HG03432 (cell line): ENCODE measurements at regions not wholly inside any gene's neighbourhood (a gene's known extent, or its start where the extent isn't known, plus 50 kb on each side); places are given as distances from the start of the nearest gene placed in this dataset.

Experiments
- ATAC-seq: cut with Tn5 transposase; IDR thresholded peaks from one replicate; pipeline ENCODE4 v1.9.1; 2021; ENCODE audit warnings: mild to moderate bottlenecking, moderate library complexity; ENCODE audit not compliant: unreplicated experiment

GRCh38 chr4:175871774-175872405, 59.8 kb upstream of the GPM6A start:
- ATAC-seq: no peak

DNA sequence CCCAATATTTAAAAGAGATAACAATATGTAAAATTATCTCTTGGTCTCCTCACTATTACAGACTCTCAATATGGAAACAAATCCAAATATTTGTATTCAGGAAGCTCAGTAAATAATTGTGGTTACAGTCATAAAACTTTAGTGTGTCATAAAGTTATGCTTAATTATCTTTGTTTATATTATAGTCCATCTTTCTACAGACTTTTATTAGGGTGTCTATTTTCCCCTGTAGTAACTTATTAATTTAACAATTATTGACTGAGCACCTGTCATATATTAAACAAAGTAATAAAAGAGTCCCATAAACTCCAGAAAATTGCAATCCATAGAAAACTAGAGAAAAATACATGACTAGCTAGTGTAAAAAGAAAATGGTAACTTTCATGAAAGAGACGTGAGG, 61.6 kb upstream of the GPM6A start:
- ATAC-seq: no peak

GRCh38 chr4:175874306-175874705, 62.2 kb upstream of the GPM6A start:
- no peak for ATAC-seq

- ATAC-seq: no peak
These were observed 64.1 kb upstream of the GPM6A start for GRCh38 chr4:175875993-175876771.

DNA sequence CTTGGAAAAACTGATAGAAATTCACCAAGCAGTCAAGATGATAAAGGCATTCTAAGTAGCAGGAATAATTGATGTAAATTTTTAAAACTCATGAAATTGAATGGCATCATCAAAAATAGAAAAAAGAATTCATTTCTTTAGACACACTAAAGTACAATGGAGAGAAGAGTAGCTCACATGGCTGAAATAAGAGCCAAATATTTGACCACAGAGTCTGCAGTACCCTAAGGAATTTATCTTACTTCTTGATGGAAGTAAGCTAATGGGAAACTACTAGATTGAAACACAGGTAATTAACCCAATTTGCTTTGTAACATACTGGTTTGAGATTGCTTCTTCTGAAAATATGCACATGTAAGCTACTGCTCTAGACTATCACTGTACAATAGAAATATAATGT, 70.8 kb upstream of the GPM6A start:
- no peak for ATAC-seq

DNA sequence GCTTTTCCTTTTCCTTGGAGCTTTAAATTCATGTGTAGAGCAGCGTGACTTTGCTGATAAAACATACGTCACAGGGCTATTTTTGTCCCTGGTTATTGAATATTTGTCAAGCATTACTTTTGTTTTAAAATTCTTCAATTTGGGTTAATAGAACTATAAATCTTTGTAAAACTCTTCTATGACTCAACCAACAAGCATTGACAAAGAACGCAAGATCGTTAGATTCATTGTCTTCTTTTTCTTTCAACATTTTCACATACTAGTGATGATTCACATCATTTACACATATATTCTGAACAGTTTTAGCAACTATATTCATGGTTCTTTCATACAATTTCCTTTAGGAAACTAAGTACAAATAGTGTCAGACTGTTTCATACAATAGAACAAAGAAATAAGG, 72.0 kb upstream of the GPM6A start:
- no peak for ATAC-seq

DNA sequence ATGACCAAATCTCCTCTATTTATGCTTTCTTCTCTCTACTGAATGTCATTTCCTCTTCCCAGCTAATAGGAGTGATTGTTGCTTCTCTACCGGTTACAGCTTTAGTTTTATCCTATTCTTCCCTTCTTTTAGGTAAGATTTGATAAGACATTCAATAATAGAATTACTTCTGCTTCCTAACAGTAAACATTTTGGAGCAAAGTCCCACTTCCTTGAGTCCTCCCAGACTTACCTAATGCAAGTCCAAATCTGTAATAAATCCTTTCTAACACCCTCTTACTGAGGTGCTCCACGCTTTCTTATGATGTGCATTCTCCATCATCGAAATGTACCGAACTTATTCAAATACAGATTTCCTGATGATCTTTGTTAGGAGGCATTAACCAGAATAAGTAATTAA, 79.2 kb upstream of the GPM6A start:
- ATAC-seq: no peak

DNA sequence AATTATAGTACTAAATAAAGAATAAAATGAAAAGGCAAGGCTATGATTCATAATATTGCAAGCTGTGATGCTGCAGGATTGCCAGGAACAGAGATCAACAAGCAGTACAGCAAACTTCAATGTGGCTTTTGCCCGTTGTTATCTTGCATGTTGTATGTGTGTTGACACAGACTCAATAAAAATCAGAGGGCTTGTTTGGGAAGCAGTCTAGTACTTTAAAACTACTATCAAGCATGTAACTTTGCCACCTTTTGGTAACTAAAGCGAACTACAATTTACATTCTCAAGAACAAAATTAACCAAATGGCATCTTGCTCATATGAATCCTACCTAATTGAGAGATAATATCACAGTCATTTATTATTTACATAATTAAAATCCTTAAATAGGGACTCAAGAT, 79.8 kb upstream of the GPM6A start:
- ATAC-seq: peak; percentile 59

- ATAC-seq: no peak
These were observed 93.9 kb upstream of the GPM6A start for GRCh38 chr4:175905925-175906324.

GRCh38 chr4:175906384-175906783, 94.3 kb upstream of the GPM6A start:
- no peak for ATAC-seq

GRCh38 chr4:175910700-175911099, 98.6 kb upstream of the GPM6A start:
- ATAC-seq: no peak

DNA sequence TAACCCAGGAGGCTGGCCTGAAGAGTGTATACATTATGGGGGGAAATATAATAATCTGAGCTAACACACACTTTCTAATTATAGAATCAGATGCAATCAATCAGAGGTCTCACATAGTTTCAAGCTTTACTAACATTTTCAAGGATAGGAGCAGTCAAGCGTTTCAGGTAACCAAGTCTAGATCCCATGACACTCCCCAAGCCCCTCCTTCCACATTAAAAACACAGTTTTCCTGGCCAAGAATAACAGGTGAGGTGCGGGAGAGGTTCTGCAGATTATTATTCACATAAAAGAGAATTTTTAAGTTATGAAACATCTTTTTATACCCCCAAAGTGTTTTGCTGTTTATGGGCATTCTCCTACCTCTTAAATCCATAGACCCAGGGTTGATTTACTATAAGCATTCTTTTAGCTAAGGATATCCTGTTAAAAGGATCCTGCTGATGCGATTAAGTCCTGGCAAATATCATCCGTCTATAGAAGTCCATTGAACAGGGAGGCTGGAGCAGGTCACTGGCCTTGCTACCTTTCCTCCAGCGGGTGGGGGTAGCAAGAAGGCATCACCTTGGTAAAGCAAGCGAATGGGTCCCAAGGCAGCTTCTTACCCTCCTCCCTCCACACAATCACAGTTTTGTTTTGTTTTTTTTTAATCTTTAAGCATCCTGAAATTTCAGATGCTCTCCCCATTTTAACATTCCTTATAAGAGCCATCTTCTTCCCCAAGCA, 104.7 kb upstream of the GPM6A start:
- no peak for ATAC-seq

DNA sequence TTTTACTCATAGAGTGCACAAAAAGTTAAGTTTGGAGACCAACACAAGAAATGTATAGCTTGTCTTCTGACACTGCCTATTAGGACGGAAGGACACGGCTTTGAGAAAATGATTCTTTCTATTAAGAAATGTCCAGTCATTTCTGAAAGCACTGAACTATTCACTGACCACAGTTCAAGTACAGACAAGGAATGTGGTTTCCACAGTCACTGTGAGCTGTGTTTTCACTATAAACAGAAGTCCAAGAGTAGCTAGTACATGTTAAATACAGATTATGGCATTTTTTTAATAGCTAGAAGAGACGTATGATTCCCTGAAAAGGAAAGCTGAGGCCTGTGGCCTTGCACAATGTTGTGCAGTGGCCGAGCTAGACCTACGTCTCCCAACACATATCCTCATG, 115.1 kb upstream of the GPM6A start:
- ATAC-seq: peak; percentile 80

DNA sequence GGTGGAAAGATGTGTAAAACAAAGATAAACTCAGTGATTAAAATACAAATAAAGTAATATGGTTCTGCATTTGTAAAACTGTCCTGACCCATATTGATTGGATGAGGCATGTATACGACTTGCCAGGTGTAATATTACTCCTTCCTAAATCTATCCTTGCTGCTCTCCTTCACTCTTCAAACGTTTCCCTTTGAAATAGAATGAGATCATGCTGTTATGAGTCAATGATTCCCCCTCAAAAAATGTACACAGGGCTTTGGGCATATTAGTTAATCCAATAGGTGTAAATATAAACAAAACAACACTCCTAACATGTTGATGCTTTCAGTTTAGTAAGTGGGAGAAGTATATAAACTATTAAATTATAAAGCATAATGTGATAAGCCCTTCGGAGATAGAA, 117.4 kb upstream of the GPM6A start:
- ATAC-seq: no peak

- ATAC-seq: no peak
These were observed 117.9 kb upstream of the GPM6A start for GRCh38 chr4:175929932-175930331.

- no peak for ATAC-seq
These were observed 118.4 kb upstream of the GPM6A start for GRCh38 chr4:175930471-175930870.

DNA sequence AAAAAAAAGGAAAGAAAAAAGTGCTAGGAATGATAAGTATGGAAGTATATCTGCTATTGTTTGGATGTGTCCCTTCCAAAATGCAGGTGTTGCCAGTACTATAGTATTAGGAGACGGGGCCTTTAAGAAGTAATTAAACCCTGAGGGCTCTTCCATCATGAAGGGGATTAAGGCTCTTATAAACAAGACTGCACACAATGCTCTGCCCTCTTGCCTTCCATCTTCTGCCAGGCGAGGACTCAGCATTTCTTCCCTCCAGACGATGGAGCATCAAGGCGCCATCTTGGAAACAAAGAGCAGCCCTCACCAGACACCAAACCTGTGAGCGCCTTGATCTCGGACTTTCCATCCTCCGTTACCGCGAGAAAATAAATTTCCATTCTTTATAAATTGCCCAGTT, 120.1 kb upstream of the GPM6A start:
- ATAC-seq: no peak

DNA sequence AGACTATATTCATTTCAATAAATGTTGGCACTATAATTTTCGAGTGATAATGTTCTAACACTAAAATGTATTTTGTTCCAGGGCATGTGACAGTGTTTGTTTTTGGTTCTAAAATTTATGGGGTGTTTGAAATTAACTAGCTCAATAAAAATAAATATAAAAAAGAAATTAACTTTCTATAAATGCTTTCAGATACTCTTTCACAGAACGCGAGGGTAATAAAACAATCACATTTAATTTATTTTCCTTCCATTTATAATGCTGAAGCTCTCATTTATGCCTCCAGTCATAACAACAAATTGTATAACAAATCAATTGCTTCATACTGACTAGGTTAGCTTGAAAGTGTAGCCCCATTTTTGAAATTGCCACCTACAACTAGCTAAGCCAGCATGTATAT, 122.4 kb upstream of the GPM6A start:
- ATAC-seq: no peak

- no peak for ATAC-seq
These were observed 123.1 kb upstream of the GPM6A start for GRCh38 chr4:175935016-175935661.

GRCh38 chr4:175944126-175944910, 121.3 kb upstream of the WDR17 start:
- no peak for ATAC-seq
